ENCODE measurements at regions not wholly inside any gene's neighbourhood (a gene's known extent, or its start where the extent isn't known, plus 50 kb on each side); places are given as distances from the start of the nearest gene placed in this dataset.

DNA sequence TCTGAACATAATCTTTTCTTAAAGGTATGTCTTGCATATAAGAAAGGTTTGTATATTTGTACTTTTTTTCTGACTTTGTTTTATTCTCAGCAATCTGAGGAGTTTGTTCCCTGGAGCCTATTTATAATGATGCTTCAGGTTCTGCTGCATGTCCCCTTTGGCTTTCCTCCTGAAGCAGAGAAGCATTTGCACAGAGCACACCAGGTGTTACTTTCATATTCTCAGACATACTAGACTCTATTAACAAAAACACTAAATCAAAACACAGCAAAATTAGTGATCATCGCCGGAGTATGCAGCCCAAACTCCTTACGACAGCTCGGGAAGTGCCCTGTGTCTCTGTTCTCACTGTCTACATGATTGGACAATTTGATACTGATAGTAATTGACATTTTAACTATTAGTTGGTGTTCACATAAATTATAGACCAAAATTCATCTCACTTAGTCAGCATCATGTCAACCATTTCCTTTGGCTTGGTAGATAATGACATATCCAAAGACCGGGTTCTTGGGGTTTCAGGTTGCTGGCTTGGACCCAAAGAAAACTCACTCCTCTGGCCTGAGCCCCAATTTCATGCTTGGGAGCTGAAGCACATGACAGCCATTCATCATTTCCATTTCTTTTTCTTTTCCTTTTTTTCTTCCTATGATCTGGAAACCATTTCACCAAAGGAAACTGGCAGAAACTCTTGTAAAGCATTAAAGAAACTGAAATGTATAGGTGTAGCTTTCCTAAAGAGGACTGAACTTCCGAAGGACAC, 400.1 kb upstream of the NRP1 start:
- Histone ChIP-seq H3K4me1 (ENCODE audit: insufficient read depth, low read length, poor library complexity, severe bottlenecking) (peaks cover 5% of the 10 kb centered on the region), H3K4me3 (ENCODE audit: low read depth, low read length, poor library complexity, severe bottlenecking) (no peak overlapping the region), H3K9me3 (ENCODE audit: low read depth, low read length, poor library complexity, severe bottlenecking) (no peaks in the 10 kb centered on the region), H3K27ac (ENCODE audit: low read depth, low read length, poor library complexity, severe bottlenecking) (no peak overlapping the region), H3K27me3 (replicated peaks; ENCODE audit: insufficient read depth, low read depth, low read length, poor library complexity) (no peaks in the 10 kb centered on the region), H3K36me3 (ENCODE audit: insufficient read depth, low read length, poor library complexity, severe bottlenecking) (no peaks in the 10 kb centered on the region)
- no TSS peak for BruUV-seq (replicated peaks)
- no peak for DNase-seq (ENCODE audit: low spot score)
- ChIA-PET POLR2A (ENCODE audit: low non-redundant PET) (no interaction called here), CTCF (no interaction called here)
- intact Hi-C loops (cut with micrococcal nuclease; ENCODE audit: unreplicated experiment): no loop called here
- TF ChIP-seq, protein P1, sequence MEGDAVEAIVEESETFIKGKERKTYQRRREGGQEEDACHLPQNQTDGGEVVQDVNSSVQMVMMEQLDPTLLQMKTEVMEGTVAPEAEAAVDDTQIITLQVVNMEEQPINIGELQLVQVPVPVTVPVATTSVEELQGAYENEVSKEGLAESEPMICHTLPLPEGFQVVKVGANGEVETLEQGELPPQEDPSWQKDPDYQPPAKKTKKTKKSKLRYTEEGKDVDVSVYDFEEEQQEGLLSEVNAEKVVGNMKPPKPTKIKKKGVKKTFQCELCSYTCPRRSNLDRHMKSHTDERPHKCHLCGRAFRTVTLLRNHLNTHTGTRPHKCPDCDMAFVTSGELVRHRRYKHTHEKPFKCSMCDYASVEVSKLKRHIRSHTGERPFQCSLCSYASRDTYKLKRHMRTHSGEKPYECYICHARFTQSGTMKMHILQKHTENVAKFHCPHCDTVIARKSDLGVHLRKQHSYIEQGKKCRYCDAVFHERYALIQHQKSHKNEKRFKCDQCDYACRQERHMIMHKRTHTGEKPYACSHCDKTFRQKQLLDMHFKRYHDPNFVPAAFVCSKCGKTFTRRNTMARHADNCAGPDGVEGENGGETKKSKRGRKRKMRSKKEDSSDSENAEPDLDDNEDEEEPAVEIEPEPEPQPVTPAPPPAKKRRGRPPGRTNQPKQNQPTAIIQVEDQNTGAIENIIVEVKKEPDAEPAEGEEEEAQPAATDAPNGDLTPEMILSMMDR (conservative IDR thresholded peaks at IDR 0.05; ENCODE audit: low read depth, low read length): no peak
- no peak for TF ChIP-seq EZH2 (IDR thresholded peaks at IDR 0.05; ENCODE audit: borderline replicate concordance, low read depth, low read length, poor library complexity, severe bottlenecking)

DNA sequence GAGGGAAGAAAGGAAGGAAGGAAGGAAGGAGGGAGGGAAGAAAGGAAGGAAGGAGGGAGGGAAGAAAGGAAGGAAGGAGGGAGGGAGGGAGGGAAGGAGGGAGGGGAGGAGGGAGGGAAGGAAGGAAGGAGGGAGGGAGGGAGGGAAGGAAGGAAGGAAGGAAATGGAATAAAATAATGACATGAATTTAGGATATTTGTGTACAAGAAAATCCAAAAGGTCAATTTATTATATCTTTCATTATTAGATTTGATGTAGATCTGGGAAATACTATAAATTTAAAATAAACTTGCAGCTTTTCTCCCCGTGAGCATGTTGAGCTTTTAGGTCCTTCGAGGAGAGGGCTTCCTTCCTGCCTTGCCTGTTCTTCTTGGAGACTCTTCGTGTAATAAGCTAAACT, 398.6 kb upstream of the NRP1 start:
- no peaks in the 10 kb centered on the region for H3K27me3 ChIP-seq (replicated peaks; ENCODE audit: insufficient read depth, low read depth, low read length, poor library complexity)
- no peaks in the 10 kb centered on the region for H3K36me3 ChIP-seq (ENCODE audit: insufficient read depth, low read length, poor library complexity, severe bottlenecking)
- H3K4me3 ChIP-seq (ENCODE audit: low read depth, low read length, poor library complexity, severe bottlenecking): no peak overlapping the region
- no peaks in the 10 kb centered on the region for H3K9me3 ChIP-seq (ENCODE audit: low read depth, low read length, poor library complexity, severe bottlenecking)
- intact Hi-C loops (cut with micrococcal nuclease; ENCODE audit: unreplicated experiment): no loop called here
- peak overlapping the region; percentile 41 for H3K27ac ChIP-seq (ENCODE audit: low read depth, low read length, poor library complexity, severe bottlenecking)
- POLR2A ChIA-PET (ENCODE audit: low non-redundant PET): interaction anchor here (0.6 kb wide), 1 partner anchor 198 kb away, joined by 18 read pairs; no protein-coding TSS in a partner anchor
- peaks cover 5% of the 10 kb centered on the region for H3K4me1 ChIP-seq (ENCODE audit: insufficient read depth, low read length, poor library complexity, severe bottlenecking)
- peak; percentile 18 for DNase-seq (ENCODE audit: low spot score)
- CTCF ChIA-PET: no interaction called here
- no TSS peak for BruUV-seq (replicated peaks)
- TF ChIP-seq EZH2 (IDR thresholded peaks at IDR 0.05; ENCODE audit: borderline replicate concordance, low read depth, low read length, poor library complexity, severe bottlenecking): no peak
- TF ChIP-seq, protein P1 (conservative IDR thresholded peaks at IDR 0.05; ENCODE audit: low read depth, low read length): no peak

DNA sequence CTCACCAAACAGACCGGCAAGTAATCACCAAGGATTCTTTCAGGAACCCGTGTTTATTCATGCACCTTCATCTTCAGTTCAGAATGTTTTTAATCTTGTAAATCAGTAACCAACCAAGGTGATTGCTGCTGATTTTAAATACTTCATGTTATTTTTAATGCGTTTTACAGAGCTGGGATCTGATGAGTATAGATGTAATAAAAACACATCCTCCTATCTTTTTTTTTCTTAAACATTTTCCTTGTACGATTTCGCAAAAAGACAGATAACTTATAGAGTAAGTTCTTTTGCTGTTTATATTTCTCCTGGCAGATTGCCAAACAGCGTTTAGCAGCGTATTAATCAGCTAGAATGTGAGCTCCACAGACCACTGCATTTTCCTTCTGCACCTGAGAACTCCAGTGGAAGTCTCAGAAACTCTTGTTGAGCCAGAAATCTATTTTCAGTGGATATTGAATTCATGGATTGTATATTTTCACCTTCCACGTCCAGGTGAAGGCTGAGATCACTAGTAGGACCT, 397.8 kb upstream of the NRP1 start:
- POLR2A ChIA-PET (ENCODE audit: low non-redundant PET): no interaction called here
- TF ChIP-seq, protein P1 (conservative IDR thresholded peaks at IDR 0.05; ENCODE audit: low read depth, low read length): no peak
- TF ChIP-seq EZH2 (IDR thresholded peaks at IDR 0.05; ENCODE audit: borderline replicate concordance, low read depth, low read length, poor library complexity, severe bottlenecking): no peak
- peaks cover 5% of the 10 kb centered on the region for H3K4me1 ChIP-seq (ENCODE audit: insufficient read depth, low read length, poor library complexity, severe bottlenecking)
- no peaks in the 10 kb centered on the region for H3K27me3 ChIP-seq (replicated peaks; ENCODE audit: insufficient read depth, low read depth, low read length, poor library complexity)
- H3K27ac ChIP-seq (ENCODE audit: low read depth, low read length, poor library complexity, severe bottlenecking): no peak overlapping the region
- H3K9me3 ChIP-seq (ENCODE audit: low read depth, low read length, poor library complexity, severe bottlenecking): no peaks in the 10 kb centered on the region
- BruUV-seq (replicated peaks): no TSS peak
- H3K36me3 ChIP-seq (ENCODE audit: insufficient read depth, low read length, poor library complexity, severe bottlenecking): no peaks in the 10 kb centered on the region
- intact Hi-C loops (cut with micrococcal nuclease; ENCODE audit: unreplicated experiment): no loop called here
- CTCF ChIA-PET: no interaction called here
- DNase-seq (ENCODE audit: low spot score): peak; percentile 19
- H3K4me3 ChIP-seq (ENCODE audit: low read depth, low read length, poor library complexity, severe bottlenecking): no peak overlapping the region
